NCI-H1092 treated with DMSO at 0.1 percent for 48 hours (cell line): ENCODE measurements at regions not wholly inside any gene's neighbourhood (a gene's known extent, or its start where the extent isn't known, plus 50 kb on each side); places are given as distances from the start of the nearest gene placed in this dataset.

Experiments used
- DNase-seq: peaks from one replicate; lab custom pipeline; 2025; lab: John Stamatoyannopoulos, UW

DNA sequence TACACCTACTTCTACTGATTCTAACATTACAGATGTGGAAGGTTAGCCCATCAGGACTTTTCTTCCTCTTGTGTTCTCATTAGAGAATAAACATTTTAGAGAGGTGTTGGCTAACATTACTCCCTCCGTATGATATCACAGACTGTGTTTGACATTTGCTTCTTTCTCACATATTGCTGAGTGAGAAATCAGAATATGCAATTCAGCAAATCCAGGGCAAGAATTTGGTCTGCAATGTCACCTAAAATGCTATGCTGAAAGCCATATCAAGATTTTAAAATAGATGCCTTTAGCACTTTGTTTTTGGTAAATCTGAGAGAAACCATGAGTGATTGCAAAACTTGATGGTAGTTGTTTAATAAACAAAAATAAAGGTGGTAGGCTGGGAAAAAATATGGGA, 319.1 kb downstream of the C4orf33 start:
- DNase-seq, result no peak

DNA sequence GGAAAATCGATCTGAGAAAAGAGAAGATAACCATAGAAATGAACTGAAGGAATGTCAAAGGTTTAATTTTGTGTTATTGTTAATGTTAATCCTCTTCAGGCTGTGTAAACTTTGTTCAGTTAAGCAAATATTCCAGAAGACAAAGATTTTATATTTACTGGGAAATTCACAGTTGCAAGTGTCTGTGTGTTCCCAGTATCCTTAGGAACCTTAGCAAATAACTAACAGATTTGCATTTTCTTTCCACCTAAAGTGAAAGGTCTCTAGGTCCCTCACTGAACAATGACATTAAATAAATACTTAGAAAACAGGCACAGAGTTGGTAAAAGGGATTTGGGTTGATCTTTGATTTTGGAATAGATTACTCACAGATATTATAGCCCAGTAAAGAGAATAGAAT, 324.7 kb downstream of the C4orf33 start:
- DNase-seq, result no peak

DNA sequence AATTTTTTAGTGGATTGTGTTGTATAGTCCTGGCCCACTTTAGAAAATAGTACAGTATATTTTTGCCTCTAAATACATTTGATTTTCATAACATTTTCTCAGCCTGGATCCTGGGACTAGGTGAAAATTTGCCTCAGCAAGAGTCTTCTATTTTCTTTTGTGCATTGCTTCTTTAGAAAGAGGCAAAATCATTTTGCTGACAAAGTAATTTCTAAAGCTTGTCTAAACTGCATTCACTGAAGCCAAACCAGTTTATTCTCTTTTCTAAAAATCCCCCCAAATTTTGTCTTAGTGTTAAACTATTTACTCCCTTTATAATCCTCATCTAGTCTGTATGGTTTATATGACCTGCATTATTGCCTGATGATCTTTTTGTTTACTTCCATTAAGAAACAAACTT, 326.3 kb downstream of the C4orf33 start:
- DNase-seq, result no peak

DNA sequence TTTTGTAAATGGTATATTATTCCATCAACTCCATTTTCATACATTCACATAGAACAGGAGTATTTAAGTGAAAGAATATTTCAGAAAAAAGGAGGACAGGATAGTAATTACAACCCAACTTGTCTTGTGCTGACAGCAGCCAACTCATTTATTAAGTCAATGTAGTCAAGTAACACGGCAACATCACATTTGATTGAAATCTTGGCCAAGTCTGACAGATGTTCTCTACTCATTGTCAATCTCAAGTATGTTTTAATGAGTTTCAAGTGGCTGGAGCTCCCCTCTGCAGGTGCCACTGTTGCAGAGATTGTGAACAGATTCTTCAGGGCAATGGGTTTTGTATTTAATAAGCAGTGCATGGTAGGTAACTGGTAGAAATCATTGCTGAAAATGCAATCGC, 332.5 kb downstream of the C4orf33 start:
- DNase-seq, result peak; percentile 87

DNA sequence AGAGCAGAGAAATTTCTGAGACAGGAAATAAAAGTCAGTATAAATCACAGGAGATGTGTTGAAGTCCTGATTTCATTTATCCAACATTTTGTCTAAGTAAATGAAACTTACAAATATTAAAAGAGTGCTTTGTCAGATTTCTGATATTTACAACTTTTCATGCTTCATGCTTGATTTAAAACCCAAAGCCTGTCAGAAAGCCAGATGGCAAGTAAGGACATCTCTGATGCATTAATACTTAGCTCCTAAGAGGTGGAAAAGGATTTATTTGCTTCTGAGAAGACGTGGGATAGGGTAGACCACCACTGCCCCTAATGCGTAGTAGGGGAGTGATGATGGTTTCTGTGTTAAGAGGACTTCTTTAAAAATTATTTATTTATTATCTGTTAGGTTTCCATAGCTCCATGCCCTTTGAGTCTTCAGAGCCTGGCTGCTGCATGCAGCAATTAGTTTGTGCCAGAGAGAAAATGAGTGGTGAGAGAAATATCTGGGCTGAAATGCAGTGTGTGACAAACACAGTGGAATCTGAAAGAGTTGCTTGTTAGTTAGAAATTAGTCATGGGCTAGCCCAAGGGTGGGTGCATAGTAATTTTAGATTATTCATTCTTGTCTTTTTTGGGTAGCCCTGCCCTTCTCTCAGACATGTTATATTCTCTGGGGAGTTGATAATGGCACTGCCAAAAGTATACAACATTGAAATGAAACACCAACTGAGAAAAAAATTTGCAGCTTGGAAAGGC, 333.8 kb downstream of the C4orf33 start:
- DNase-seq, result peak; percentile 29

DNA sequence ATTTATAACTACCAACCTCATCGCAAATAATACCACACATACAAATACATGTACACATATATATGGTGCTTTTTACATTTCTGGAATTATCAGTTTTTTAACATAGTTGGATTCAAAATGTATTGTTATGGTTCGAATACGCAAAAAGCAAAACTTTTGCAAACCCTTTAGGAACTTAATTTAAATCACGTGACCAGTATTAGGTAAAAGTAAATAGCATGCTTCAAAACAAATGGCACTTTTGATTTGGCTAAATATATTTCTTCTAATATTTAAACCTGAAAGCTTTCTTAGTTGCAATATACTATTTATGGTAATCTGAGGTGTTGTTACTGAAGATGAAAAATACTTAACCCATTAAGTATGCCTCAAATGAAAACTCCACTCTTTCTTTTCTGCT, 341.4 kb downstream of the C4orf33 start:
- DNase-seq, result no peak

DNA sequence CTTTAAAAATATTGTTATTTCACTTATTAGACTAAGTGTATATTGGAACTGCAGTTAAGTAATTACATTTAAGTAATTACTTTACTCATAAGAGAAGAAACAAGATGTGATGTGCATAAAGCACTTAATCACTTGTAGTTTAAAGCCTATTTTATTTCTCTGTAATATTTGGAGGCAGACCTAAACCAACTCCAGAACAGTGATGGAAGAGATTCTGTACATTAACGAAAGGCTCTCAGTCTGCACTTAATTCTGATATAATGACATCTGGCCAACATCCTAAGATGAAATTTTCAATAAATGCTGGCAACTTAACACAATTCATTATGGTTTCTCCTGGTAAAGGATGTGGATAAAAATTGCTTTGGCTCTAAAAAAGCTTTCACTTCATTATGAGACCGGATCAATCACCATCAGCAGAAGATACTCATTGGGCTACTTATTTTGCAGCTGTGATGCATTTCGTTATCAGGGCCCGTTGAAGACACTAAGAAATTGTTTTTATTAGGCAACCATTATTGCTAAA, 342.6 kb downstream of the C4orf33 start:
- DNase-seq, result no peak

DNA sequence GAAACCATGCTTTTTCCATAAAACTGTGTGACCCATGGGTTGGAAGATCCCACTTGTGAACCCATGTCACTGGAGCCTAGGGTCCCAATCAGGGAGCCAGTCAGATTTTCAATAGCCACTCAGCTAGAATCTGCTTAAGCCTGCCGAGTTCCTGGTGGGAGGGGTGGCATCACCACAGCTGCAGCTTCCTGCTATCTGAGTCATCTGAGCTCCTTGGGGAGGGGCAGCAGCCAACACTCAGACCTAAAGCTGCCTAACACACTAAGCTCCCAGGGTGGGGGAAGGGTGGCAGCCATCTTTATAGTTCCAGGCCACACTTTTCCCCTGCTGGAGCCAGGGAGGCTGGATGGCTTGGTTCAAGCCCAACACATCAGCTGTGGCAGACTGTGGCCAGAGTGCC, 350.1 kb downstream of the C4orf33 start:
- DNase-seq, result no peak

DNA sequence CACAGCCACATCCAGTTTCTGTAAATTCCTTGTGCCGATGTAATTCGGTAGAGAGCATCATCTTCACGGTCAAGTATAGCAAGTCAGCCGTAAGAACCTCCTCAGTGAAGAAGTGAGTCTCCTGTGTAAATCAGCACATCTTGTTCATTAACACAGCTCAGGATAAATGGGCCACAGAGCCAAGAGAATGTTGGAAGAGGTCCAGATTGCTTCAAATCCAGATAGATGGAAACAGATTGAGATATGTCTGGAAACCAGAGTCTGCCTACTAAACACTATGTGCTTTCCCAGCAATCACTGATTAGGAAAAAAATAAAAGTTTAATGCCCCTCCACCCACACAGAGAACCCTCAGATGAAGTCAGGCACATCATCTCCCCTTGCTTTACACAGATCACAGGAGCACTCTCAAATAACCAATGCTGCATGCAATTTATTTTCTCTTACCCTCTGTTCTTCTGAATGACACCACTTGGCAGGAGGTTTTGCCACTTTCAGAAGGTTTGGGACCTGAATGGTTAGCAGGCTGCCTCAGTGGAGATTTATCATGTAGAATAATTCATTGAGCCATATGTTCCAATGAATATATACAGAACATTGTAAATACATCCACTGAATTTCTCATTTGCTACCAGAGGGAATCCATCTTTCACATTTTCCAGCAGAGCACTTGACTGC, 357.7 kb downstream of the C4orf33 start:
- DNase-seq, result peak; percentile 25

DNA sequence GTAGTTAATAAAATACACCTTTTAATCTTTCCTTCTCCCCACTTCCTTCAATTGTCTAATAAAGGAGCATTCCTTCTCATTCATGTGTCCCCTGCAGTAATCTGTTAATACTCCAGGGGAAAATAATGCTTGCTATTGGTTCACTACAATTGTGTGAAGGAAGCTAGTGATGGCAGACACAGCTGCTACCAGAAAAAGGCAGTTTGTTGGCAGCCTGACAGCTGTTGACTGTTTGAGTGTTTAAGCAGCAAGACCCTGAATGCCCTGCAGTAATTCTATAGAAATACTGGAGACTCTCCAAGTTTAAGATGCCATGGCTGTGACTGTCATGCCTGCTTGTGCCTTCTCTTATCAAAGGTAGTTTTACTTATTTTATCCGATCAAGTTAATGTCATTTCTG, 359.5 kb downstream of the C4orf33 start:
- DNase-seq, result peak; percentile 87

DNA sequence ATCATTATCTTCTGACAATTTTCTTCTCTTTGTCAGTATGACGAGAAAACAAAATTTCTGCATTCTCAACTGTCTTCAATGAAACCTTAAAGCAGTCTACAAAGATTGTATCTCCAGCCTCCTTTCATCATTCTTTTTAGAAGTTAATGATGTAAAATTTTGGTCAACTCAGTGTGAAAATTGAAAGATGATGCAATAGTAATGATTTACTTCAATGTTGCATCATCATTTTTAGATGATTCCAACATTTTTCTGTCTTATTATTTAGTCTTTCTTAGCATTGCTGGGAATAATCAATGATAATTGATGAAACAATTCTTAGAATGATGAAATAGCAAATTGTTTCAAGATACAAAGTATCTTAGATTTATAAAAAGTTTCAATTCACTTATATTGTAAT, 372.7 kb downstream of the C4orf33 start:
- no peak for DNase-seq

DNA sequence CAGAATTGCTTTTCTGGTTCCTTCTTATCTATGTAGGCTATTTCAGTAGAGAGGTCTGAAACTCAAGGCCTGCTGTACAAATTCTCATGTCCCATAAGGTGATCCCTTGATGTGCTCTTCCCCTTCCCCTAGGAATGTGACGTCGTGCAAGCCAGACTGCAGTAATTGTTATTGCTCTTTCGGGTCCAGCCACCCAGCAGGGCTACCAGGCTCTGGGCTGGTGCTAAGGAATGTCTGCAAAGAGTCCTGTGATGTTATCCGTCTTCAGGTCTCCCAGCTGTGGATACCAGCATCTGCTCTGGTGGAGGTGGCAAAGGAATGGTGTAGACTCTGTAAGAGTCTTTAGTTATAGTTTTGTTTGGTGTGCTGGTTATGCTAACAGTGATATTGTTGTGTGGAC, 378.7 kb downstream of the C4orf33 start:
- DNase-seq, result no peak

DNA sequence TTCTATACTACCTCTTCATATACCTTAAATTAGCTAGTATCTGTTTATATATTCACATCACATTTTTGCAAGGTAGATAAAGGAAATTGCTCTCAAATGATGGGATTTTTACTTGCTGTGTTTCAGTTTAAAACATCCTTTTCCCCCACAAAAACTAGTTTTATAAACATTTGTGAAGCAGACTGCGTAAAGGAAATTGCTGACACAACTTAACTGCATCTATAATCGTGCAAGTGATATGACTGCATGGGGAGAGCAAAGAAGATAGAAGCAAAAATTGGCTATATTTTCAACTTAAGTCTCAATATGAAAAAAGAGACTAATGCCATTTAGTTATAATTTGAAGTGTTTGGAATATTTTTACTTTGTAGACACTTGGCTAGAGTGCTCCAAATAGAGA, 385.2 kb downstream of the C4orf33 start:
- DNase-seq, result no peak

DNA sequence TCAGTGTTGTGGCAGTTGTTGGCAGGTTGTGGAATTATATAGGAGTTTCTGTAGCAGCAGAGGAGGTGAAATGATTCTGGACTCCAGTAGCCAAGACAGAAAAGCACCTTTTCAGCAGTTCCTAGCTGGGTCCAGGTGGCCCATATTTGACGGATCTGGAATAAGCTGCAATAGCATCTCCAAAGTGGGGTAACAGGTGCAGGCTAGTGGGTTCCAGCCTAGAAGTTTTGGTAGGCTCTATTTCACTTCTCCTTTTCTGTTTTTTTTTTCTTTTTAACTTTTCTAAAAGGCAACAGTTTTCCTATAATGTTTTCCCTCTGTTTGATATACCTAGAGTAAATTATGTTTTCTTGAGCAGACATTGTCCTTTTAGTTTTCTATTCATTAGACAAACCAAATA, 392.5 kb downstream of the C4orf33 start:
- no peak for DNase-seq

DNA sequence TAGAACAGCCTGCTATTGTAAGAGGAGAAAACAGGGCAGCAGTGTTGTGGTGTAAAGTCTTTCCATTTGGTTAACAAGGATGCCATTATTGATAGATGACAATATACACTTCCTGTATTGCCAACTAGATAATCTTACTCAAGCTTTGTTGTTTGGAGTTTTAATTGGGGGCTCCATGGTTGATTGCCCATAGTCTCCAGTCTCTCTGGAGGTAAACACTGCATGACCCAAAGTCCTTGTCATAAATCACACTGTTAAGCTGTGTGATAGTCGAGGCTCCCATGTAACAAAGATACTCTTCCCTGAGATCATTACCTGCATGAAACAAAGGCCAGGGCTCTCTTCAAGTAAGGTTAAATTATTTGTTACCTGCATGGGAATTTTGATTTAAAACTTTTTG, 394.6 kb downstream of the C4orf33 start:
- no peak for DNase-seq

DNA sequence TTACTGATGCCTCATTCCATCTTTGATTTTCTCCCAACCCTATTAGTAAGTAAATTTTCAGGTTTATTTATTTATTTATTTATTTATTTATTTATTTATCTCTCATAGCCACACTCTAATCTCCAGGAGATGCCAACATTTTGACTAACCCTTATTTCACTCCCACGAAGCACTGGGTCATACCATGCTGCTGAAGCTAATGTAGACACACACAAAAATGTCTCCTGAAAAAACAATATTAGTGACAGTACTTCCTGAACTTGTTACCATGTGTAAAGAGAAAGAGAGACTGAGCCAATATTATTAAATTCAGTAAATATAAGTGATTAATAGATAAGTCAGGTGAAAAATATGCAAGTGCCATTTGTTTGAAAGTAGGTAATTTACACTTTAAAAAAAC, 402.7 kb downstream of the C4orf33 start:
- DNase-seq, result no peak

DNA sequence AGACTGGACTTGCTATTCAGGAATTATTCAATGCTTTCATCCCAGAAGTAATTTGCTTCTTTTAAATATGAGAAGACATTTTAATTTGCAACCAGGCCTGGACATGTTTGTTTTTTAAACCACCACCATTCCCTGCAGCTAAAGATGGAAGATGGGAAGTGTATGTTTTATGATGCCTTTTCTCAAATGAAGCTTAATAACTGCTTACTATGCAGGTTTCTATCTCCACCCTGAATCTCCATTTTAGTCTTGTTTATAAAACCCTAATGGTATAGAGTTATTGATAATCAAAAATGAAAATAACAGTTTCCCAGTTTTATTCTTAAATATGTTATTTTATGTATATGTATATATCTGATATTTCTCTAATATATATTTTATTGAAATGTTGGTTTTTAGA, 418.9 kb downstream of the C4orf33 start:
- DNase-seq, result no peak

DNA sequence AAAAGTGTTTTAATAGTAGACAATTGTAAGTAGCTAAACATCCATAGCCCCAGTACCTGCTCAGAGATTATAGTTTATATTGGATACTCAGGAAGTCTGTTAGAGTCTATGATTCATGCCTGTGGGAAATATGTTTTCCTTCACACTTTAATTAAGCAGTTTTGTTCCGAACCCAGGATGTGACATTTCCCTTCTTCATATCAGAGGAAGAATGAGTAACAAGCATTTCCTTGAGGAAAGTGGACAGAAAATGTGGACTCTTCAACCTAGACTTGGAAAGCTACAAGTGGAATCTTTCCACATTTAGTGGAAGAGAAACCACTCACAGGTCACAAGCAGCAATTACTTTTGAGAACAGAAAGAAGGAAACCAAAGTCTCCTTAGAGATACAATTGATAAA, 419.4 kb downstream of the C4orf33 start:
- DNase-seq, result no peak

DNA sequence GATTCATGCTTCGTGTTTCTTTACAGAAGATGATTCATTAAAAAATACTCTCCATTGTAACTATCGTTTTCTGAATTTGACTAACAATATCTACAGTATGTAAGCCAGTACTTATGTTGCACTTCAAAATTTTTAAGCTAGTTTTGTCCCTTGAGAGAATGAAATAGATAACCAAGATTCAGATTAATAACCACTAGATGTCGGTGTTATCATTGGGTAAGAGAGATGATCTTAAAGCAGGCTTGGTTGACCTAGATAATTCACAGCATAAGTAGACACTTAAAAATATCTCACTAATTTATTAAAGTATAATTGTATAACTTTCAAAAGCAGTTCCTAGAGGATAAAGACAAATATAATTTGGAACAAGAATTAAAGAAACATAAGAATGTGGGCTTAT, 430.9 kb downstream of the C4orf33 start:
- peak; percentile 32 for DNase-seq

DNA sequence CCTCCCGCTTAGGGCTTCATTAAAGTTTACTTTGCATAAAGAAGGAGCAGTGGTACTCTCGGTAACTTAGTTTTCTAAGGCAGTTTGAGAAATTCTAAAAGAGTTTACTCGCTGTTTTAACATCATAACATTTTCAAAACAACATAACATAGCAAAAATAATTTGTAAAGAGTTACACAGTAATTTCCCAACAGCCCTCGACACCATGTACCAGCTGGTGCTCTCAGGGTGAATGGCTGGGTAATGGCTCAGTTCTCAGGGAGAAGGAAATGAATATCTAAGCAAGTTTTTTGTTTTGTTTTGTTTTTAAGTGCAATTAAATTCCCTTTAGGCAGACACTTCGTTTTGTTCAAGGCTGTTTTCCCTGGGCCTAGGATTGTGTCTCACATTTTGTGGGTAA, 435.3 kb downstream of the C4orf33 start:
- no peak for DNase-seq

DNA sequence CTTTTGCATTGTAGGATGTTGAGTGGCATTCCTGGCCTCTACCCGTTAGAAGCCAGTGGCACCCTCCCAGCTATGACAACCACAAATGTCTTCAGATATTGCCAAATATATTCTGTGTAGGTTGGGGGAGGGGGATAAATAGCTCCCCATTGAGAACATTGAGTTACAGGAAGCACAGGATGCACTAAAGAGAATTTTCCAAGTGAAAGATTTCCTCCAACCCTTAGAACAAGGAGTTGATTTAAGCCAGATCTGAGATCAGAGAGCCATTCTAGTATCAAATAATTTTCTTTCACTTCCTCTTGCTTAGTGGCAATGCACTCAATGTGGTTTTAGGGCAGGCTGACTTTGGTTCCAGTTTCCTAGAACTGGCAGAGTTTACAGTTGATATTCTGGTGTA, 436.6 kb downstream of the C4orf33 start:
- no peak for DNase-seq

DNA sequence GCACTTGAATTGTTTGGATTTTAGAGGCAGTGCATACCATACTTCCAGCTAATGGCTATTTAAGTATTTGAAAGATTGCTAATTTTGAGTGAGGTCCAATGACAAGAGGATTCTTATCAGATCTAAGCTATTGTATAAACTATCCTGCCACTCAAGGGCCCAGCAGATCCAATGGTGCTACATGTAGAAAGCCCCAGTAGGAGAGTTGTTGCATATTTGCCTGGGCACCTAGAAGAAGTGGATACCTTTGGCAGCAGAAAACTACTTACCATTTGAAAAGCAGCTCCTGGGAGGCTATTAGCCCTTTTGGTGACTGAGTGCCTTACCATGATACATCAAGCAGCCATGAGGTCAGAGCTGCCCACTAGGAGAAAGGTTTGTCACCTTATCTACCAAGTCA, 447.3 kb downstream of the C4orf33 start:
- DNase-seq, result no peak

DNA sequence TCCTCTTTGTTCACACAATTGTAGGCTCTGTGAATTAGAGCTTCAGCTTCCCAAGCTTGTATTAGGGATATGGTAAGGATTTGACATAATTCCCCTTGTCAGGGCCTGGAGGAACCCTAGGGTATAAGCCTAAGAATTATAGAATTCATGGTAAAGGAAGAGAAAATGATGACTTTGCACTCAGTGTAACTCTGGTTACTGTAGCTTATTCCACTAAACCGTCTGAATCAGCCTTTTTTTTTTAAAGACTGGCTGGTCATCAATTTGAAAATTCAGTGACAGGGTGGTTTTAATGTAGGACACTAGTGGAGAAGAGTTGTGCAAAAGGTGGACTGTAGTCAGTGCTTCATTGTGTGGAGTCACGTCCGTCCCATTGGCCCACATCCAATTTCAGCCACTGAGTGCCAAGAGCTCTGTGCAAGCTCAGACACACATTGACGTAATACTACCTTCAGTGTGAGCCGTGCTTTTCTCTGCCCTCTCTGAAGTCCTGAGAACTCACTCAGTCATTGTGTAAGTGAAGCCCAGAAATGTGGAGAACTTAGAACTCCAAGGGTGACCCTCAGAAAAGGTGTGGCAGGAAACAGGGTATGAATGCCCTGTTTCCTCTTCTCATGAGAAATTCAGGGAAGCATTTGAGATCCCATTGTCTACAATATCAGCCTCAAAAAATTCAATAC, 449.8 kb downstream of the C4orf33 start:
- DNase-seq, result peak; percentile 16
